DND-41 (cell line): ENCODE measurements at regions not wholly inside any gene's neighbourhood (a gene's known extent, or its start where the extent isn't known, plus 50 kb on each side); places are given as distances from the start of the nearest gene placed in this dataset.

ENCODE experiments used
- EZH2 ChIP-seq: IDR thresholded peaks from 3 replicates; pipeline ENCODE4 v1.6.1; 2012; ENCODE audit warnings: borderline replicate concordance, low read depth, mild to moderate bottlenecking, moderate library complexity, low read length, inconsistent platforms; ENCODE audit not compliant: severe bottlenecking
- TF ChIP-seq, protein P1 (sequence below): IDR thresholded peaks from 2 replicates; pipeline ENCODE4 v1.5.1; 2012; ENCODE audit warnings: borderline replicate concordance, low read length, moderate library complexity, mild to moderate bottlenecking; ENCODE audit not compliant: poor library complexity, severe bottlenecking; ENCODE audit errors: extremely low read depth

DNA sequence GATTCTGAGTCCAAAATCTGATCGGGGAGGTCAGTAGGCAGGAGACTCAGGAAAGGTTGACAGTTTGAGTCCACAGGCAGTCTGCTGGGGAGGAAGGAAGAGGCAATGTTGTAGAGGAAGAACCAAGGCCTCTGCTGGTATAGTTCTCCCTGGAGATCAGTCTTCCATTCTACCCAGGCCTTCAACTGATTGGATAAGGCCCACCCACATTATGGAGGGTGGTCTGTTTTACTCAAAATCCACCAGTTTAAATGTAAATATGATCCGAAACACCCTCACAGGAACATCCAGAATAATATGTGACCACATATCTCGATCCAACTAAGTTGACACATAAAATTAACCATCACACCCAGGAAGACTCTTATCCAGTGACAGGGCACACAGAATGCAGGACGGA is 425.3 kb upstream of the ZMIZ1 start:
- TF ChIP-seq EZH2 = no peak
- TF ChIP-seq, protein P1, sequence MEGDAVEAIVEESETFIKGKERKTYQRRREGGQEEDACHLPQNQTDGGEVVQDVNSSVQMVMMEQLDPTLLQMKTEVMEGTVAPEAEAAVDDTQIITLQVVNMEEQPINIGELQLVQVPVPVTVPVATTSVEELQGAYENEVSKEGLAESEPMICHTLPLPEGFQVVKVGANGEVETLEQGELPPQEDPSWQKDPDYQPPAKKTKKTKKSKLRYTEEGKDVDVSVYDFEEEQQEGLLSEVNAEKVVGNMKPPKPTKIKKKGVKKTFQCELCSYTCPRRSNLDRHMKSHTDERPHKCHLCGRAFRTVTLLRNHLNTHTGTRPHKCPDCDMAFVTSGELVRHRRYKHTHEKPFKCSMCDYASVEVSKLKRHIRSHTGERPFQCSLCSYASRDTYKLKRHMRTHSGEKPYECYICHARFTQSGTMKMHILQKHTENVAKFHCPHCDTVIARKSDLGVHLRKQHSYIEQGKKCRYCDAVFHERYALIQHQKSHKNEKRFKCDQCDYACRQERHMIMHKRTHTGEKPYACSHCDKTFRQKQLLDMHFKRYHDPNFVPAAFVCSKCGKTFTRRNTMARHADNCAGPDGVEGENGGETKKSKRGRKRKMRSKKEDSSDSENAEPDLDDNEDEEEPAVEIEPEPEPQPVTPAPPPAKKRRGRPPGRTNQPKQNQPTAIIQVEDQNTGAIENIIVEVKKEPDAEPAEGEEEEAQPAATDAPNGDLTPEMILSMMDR = no peak
